HT-29 (cell line): ENCODE measurements at regions not wholly inside any gene's neighbourhood (a gene's known extent, or its start where the extent isn't known, plus 50 kb on each side); places are given as distances from the start of the nearest gene placed in this dataset. TPM values are rescaled to one million over a fixed set of nuclear protein-coding genes. Genes with fewer than 3 reads are reported as not detected.

Experiments used
- DNase-seq: peaks from one replicate; pipeline ENCODE4 v3.0.0-alpha.2; 2015; ENCODE audit warnings: low spot score
- small RNA-seq: library from RNA; depleted of rRNA; stranded (forward); fragments of <200 nt; gene quantifications from one replicate; pipeline ENCODE3, GENCODE V24; 2014

DNA sequence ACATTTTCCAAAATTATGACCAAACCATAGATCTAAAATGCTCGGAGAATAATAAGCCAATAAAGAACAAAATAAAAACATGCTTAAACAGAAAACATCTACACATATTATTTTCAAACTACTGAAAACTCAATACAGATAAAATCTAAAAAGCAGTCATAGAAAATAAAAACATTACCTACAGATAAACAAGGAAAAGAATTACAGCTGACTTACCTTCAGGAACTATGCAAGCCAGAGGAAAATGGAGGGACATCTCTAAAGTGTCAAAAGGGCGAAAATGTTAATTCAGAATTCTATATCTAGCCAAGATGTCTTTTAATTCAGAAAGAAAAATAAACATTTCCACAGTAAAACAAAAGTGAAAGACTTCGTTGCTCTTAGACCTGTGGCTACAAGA is 112.9 kb upstream of the GYPC start:
- DNase-seq = no peak

DNA sequence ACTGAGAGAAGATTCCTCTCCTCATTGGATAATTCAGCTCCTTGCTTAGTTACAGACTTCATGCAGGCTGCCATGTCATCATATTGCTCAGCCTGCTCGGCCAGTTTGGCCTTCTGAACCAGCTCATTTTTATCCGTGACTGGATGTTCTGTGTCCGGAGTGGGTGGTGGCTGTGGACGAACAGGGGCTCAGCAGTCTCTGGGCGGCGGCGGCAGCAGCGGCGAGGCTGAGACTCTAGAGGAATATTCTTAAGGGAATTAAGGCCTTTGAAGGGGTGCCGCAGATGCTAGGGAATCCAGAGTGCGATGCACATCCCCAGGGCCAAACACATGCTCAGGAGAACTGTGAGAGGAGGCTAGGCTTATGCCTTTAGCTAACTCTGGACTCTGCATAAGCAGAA is 97.9 kb upstream of the GYPC start:
- DNase-seq = no peak

DNA sequence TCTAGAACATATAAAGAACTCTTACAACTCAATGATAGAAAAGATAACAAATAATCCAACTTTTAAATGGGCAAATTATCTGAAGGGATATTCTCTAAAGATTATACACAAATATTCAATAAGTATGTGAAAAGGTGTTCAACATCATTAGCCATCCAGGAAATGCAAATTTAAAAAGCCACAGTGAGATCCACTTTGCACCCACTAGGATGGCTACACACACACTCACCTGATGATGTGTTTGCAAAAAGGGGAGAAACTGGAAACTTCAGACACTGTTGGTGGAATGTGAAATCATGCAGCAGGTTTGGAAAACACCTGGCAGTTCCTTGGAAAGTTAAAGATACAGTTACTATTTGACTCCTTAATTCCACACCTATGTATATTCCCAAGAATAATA is 87.2 kb upstream of the GYPC start:
- DNase-seq = no peak

- no peak for DNase-seq
Measured at GRCh38 chr2:126571403-126571802, 84.6 kb upstream of the GYPC start.

DNA sequence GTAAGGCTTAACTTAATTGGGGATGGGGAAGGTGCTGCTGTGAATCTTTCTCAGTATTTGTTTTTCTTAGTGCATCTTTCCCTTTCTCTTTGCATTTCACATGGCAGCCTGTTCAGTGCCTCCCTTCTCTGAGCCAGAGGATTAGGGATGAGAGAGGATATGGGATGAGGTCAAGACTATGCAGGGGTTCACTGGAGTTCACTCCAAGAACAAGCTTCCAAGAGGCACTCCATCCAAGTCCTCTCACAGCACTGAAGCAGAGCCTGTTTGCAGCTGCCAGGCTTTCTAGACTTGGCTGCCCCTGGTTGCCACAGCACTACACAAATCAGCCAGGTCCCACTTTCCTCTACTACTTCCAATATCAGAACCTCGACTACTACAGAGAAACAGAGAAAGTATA is 80.3 kb upstream of the GYPC start:
- no peak for DNase-seq

DNA sequence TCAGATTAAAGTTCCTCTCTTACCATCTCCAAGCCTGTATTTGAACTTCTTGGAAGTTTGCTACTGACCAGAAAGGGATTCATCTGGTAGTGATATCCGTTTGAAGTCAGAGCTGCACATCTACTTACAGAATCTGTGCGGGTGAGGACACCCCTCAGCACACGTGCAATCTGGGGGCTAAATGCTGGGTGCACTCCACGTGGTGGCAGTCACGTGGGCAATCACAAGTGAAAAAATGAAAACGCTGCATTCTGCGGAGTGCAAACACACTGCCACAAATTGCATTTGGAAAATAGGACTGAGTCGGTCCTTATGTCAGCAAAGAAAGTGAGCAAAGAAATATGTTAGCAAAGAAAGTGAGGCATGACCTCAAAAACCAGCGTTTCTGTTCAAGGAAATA is 76.1 kb upstream of the GYPC start:
- no peak for DNase-seq

DNA sequence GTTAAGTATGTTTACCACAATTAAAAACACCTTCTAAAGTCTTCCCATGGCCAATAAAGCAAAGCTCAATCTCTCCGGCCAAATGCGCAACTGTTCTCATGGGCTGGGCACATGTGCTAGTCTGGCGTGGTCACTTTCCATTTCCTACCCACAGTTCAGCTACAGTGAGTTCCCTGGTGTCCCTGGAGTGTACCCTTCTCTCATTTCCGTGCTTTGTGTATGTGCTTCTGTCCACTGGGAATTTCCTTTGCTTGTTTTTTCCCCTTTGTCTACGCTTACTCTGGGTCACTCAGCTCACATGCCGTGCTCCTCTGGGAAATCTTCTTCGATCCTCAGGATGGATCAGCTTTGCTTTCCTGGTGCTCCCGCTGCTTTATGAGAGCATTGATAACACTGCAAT is 69.6 kb upstream of the GYPC start:
- no peak for DNase-seq

GRCh38 chr2:126599062-126599461 is 56.9 kb upstream of the GYPC start:
- DNase-seq = no peak

DNA sequence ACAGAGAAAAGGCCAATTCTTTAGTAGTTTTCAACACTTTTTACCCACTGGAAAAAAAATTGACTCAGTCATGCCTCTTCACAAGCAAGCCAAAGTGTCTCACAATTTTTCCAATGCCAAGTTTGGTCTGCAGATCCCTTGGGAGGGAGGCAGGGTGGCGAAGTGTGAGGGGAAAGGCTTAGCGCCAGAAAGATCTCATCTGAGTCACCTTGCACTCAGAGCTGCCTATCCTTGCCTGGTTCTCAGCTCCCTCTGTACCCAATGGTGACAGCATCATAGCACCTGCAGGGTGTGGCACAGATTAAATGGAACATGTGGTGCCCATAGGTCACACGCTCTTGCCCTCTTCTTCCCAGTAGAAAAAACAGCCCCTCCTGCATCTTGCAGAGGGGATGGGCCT is 55.2 kb upstream of the GYPC start:
- no peak for DNase-seq

DNA sequence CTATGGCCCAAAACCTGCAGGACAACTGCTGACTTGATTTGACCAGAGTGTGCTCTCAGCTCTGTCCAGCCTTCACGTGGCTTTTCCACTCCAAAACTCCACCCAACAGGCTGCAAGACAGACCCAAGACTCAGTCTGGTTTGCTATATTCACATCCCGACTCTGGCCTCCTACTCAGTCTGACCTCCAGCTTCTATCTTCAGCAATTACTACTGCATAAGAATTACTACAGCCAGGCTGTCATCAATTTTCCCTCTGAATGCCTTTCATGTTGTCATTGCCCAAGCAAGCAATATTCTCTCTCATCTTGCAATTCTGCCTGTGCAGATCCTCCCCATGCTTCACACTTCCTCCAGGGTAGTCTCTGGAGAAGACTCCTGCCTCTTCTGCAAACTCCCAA is 53.6 kb upstream of the GYPC start:
- no peak for DNase-seq

Small RNA genes in the stretch of these regions (small RNA-seq; reads per million reads assigned to genes)
- gene AC097499.1 = not detected
- not detected for gene RNU6-259P
